NCI-H1092 treated with DMSO at 0.1 percent for 48 hours (cell line): ENCODE measurements at regions not wholly inside any gene's neighbourhood (a gene's known extent, or its start where the extent isn't known, plus 50 kb on each side); places are given as distances from the start of the nearest gene placed in this dataset.
"Not testable (repeated sequence)": the region's sequence is repeated elsewhere in the genome, so short reads cannot be mapped to it uniquely, and the experiment has no call there.

Experiments
- DNase-seq: peaks from one replicate; lab custom pipeline; 2025; lab: John Stamatoyannopoulos, UW

DNA sequence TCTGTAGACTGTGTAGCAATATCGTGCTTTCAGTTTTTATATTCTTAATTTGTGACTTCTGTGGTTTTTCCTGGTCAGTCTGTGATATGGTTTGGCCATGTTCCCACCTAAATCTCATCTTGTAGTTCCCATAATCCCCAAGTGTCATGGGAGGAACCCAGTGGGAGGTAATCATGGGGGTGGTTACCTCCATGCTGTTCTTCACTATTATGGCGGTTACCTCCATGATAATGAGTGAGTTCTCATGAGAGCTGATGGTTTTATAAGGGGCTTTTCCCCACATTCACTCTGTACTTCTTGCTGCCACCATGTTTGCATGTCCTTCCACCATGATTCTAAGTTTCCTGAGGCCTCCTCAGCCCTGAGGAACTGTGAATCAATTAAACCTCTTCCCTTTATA, 169.8 kb downstream of the LEPR start:
- DNase-seq, result no peak

GRCh38 chr1:65593516-65593915, 173.0 kb downstream of the LEPR start:
- DNase-seq, result no peak

DNA sequence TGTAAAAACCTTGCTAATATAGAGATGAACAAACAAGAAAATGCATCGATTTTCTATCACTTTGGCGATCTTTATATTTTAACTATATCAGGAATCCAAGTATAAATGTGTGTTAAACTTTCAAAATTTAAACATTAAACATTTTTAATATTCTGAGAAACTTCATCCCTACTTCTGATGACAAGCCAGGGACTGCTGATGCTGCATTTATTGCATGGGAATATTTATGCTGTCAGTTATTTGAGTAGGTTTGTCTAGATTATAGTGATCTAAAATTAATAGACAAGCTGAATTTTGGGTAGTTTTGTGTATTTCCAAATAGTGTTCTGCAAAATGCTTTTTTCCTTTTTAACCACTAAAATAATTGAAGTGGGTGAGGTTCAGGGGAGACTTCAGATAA, 175.3 kb downstream of the LEPR start:
- DNase-seq, result no peak

- DNase-seq, result no peak
Measured at GRCh38 chr1:65596768-65597167, 176.3 kb downstream of the LEPR start.

DNA sequence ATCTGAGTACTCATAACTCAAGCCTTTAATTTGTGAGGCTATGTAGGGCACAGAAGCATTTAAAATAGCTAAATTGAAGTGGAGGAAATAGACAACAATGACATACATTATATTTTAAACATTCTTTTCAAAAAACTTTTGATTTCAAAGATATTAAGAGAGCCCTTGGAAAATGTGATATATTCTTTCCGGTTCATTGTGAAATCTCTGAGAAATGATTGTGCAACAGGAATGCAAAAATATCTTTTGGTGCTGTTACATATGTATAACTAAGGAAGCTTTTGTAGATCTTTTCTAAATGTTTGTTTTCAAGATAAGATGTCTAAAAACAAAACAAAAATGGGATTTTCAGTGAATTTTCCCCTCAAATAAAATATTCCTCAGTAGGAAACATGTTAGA, 185.2 kb downstream of the LEPR start:
- no peak for DNase-seq

DNA sequence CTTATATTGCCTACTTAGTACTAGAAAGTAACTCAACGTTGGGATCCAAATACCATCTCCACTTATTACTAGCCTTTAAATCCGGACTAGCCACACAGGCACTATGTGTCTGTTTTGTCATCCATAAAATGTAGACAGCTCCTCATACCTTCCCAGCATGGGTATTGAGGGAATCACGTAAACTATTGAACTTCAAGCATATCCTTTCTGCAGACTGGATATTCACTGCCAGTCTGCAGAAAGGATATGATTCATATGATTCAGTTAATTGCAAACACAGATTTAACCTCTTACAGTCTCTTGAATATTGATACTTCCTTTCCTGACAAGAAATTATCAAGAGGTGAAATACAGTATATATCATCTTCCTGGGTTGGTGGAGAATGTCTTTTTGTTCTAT, 186.0 kb downstream of the LEPR start:
- DNase-seq, result no peak

DNA sequence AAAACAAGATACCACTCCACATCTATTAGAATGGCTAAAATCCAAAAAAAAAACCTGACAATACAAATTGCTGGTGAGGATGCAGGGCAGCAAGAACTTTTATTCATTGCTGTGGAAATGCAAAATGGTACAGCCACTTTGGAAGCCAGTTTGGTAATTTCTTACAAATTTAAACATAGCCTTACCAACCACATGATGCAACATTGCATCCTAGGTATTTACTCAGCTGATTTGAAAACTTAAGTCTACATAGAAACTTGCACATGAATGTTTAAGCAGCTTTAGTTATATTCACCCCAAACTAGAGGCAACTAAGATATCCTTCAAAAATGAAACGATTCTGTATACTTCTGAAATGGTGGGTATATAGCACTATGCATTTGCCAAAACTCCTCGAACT, 178.8 kb upstream of the PDE4B start:
- DNase-seq, result no peak

- DNase-seq, result no peak
Measured at GRCh38 chr1:65615859-65616258, 176.8 kb upstream of the PDE4B start.

DNA sequence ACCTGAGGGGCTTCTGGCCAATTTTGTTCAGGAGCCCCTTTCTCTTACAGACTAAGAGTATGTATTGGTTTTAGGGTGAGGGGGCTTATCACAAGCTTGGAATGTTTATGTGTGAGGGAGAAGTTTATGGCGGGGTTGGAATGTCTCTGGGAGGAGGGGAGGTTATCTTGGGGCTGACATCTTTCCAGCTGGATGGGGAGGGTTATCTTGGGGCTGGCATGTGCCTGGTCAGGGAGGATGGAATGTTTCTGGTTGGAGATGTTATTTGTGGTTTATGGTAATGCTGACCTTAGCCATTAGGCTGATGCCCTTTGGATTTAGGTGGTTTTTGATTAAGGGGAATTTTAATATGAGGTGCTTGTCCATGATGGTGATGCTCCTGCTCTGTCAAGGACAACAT, 171.0 kb upstream of the PDE4B start:
- DNase-seq, result not testable (repeated sequence)

DNA sequence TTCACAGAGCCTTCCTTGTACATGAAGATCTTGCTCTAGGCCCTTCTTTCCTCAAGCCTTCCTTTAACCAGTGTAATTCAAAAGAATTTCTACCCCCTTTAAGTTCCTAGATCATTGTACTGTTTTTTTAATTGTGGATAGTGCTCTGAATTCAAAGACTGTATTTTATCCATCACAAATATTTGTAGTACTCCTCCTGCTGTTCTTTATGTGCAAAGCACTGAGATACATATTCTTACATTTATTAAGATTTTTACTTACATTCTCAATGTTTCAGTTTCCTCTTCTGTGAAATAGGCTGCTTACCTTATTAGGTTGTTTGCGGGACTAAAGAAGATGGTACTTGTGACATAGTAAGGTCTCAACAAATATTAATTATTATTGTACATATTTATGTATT, 168.8 kb upstream of the PDE4B start:
- DNase-seq, result no peak

DNA sequence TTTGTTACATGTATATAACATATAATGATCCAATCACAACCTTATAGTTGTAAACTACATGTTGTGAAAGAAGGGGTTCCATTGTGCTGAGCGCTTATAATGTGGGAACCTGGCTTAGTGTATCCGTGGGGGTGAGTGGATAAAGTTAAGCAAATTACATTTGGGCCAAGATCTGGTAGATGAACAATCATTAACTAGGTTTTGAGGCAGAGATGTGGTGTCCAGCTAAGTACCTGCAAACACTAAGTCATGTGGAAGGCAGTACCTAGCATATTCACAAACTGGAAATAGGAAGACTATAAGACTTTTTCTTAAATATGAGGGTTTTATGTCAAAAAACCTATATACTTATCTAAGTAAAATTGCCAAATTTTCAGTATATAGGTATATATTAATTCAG, 167.2 kb upstream of the PDE4B start:
- no peak for DNase-seq

DNA sequence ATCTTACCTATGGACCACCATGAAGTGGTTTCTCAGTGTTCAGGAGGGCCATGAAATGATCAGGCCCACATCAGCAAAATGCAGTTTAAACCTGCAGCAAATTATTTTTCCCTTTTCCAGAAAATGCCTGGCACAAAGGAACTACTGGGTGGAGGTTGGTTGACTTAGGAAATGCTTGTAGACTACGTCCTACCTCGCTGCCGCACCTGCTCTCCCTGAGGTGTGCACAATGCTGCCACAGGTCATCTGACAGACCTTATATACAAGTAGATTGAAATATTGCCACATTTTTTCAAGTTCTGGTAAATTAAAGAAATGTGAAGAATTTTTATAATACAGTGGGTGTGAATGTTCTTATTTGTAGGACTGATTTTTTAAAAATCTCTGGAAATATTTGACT, 166.7 kb upstream of the PDE4B start:
- no peak for DNase-seq

GRCh38 chr1:65629788-65630187, 162.9 kb upstream of the PDE4B start:
- no peak for DNase-seq

DNA sequence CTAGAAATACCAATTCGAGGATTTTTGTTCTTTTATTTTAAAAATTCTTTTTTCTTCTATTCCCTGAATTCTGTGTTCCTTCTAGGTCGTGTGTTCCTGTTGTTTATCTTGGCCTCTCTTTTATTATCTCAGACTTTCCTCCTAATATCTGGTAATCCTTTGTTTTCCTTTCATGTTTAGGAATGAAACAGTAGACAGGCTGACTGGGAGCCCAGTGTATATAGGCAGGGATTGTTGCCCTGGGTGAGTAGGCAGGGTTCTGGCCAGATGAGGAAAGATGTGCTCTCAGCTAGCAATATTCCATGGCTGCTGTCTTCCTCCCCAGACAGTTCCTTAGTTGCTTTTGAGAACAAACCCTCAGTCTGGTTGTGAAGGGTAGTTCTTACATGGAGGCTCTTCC, 161.8 kb upstream of the PDE4B start:
- no peak for DNase-seq

DNA sequence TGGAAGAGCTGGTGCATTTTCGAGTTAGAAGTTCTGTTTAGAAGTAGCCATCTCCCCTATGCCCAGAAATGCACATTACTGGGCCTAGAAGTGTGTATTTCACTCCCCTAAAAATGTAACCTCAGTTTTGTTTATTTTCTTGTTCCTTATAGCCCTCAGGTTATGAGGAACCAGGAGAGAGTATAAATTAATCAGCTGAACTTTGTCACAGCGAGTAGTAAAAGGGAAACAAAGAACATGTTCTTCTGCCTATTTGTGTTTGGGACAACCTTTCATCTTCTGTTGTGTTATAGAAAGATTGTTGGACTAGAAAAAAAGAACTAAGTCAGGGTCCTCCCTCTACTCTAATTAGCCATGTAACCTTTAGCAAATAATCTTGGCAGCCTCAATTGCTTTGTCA, 160.5 kb upstream of the PDE4B start:
- DNase-seq, result no peak

DNA sequence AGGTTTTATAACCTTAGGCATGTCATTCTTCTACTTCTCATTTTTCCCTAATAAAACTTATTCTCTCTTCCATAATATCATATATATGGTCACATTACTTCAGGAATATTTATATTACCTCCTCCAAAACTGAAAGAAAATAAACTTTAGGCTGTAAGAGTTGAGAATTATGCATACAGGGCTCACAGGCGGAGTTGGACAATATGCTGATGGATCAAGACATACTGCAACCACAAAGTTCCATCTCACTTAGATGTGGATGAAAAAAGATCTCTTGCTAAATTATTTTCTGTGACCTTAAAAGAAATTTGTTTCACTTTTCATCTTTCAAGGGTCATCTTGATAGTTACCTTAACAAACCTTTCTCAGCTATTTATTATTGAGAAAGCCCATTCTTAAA, 152.6 kb upstream of the PDE4B start:
- no peak for DNase-seq

DNA sequence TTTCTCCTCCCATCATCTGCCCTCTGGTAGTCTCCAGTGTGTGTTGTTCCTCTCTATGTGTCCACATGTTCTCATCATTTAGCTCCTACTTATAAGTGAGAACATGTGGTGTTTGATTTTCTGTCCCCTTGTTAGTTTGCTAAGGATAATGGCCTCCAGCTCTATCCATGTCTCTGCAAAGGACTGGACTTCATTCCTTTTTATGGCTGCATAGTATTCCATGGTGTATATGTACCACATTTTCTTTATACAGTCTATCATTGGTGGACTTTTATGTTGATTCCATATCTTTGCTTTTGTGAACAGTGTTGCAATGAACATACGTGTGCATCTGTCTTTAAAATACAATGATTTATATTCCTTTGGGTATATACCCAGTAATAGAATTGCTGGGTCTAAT, 143.5 kb upstream of the PDE4B start:
- DNase-seq, result not testable (repeated sequence)

DNA sequence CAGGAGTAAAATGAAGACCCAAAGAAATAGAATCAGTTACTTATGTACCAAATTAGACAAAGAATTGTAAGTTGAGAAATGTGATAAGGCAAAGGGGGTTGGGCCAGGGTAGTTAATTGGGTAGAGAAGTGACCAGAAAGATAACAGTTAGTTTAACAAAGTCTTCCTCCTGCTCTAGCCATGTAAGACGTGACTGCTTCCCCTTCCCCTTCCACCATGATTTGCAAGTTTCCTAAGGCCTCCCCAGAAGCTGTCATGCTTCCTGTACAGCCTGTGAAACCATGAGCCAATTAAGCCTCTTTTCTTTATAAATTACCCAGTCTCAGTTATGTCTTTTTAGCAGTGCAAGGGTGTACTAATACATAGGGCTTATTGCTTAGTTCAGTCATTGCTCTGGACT, 142.0 kb upstream of the PDE4B start:
- no peak for DNase-seq

GRCh38 chr1:65654526-65654925, 138.2 kb upstream of the PDE4B start:
- DNase-seq, result not testable (repeated sequence)

DNA sequence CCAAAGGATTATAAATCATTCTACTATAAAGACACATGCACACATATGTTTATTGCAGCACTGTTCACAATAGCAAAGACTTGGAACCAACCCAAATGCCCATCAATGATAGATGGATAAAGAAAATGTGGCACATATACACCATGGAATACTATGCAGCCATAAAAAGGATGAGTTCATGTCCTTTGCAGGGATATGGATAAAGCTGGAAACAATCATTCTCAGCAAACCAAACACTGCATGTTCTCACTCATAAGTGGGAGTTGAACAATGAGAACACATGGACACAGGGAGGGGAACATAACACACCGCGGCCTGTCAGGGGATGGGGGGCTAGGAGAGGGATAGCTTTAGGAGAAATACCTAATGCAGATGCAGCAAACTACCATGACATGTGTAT, 135.1 kb upstream of the PDE4B start:
- DNase-seq, result not testable (repeated sequence)

DNA sequence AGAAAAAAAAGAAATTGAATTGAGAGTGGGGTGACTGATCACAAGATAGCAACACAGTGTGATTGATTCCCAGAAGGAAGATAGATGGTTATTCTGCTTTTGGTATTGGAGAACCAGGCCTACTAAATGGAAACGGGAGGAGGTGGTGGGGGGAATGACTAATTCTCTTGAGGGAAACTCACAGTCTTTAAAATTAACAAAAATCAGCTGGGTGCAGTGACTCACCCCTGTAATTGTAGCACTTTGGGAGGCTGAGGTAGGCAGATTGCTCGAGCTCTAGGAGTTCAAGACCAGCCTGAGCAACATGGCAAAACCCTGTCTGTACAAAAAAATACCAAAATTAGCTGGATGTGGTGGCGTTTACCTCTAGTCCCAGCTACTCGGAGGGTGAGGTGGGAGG, 134.6 kb upstream of the PDE4B start:
- no peak for DNase-seq

DNA sequence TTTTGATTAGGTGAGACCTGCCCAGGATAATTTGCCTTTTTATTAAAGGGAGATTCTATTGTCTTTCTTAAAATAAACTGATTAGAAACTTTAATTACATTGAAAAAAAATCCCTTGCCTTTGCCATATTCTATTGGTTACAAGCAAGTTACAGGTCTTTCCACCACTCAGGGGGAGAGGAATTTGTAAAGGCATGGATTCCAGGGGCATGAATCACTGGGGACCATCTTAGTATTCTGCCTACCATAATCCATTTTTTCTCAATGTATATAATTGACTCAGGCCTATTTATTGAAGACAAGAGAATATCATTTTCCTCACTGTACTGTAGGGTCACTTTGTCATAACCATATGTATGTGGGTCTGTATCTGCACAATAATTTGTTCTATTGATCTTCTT, 124.3 kb upstream of the PDE4B start:
- DNase-seq, result no peak

GRCh38 chr1:65670518-65670917, 122.2 kb upstream of the PDE4B start:
- no peak for DNase-seq

DNA sequence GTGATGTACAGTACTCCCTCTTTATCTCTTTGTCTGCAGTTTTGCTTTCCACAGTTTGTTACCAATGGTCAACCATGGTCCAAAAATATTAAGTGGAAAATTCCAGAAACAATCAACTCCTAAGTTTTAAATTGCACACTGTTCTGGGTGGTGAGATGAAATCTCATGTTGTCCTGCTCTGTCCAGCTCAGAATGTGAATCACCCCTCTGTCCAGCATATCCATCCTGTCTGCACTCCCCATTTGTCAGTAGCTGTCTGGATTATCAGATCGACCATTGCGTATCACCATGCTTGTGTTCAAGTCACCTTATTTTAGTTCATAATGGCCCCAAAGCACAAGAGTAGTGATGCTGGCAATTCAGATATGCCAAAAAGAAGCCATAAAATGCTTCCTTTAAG, 118.2 kb upstream of the PDE4B start:
- DNase-seq, result no peak

DNA sequence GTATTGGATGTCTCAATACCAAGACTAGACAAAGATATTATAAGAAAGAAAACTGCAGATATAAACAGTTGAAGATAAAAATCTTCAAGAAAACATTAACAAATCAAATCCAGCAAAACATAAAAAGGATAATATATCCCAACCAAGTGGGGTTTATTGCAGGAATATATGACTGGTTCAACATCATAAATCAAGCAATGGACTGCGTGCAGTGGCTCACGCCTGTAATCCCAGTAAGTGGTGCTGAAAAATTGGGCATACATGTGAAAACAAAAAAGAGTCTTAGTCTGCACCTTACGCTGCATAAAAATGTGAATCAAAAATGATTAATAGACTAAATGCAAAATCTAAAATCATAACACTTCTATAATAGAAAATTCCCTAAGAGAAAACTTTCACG, 112.9 kb upstream of the PDE4B start:
- DNase-seq, result no peak
